Left renal cortex interstitium (tissue), 4 donors: ENCODE measurements at regions not wholly inside any gene's neighbourhood (a gene's known extent, or its start where the extent isn't known, plus 50 kb on each side); places are given as distances from the start of the nearest gene placed in this dataset.
"Not testable (repeated sequence)": the region's sequence is repeated elsewhere in the genome, so short reads cannot be mapped to it uniquely, and the experiment has no call there.

ENCODE experiments used
- DNase-seq, 4 donors: peaks; one replicate each; pipeline ENCODE4 v3.0.0-alpha.2; 2013; ENCODE audit warnings: low read depth in 4 of 4, low spot score in 2 of 4, missing footprints in 1 of 4

- DNase-seq = no peak
Observed at GRCh38 chr10:35890676-35891495, 248.8 kb upstream of the FZD8 start.

- DNase-seq = no peak
Observed at GRCh38 chr10:35889971-35890675, 248.0 kb upstream of the FZD8 start.

GRCh38 chr10:35889226-35889625, 247.1 kb upstream of the FZD8 start:
- no peak for DNase-seq

- no peak for DNase-seq
Observed at GRCh38 chr10:35888400-35888799, 246.3 kb upstream of the FZD8 start.

GRCh38 chr10:35887685-35888084, 245.6 kb upstream of the FZD8 start:
- DNase-seq = no peak

GRCh38 chr10:35885076-35885475, 243.0 kb upstream of the FZD8 start:
- DNase-seq = no peak

GRCh38 chr10:35884657-35885071, 242.6 kb upstream of the FZD8 start:
- DNase-seq = no peak

GRCh38 chr10:35882422-35883150, 240.5 kb upstream of the FZD8 start:
- no peak for DNase-seq

- DNase-seq = no peak
Observed at GRCh38 chr10:35881320-35881719, 239.2 kb upstream of the FZD8 start.

- DNase-seq = no peak
Observed at GRCh38 chr10:35876248-35876647, 234.2 kb upstream of the FZD8 start.

GRCh38 chr10:35875016-35875676, 233.1 kb upstream of the FZD8 start:
- DNase-seq = no peak

GRCh38 chr10:35874311-35875015, 232.4 kb upstream of the FZD8 start:
- DNase-seq = no peak

GRCh38 chr10:35872671-35873070, 230.6 kb upstream of the FZD8 start:
- DNase-seq = no peak

GRCh38 chr10:35870665-35871310, 228.7 kb upstream of the FZD8 start:
- DNase-seq = no peak

GRCh38 chr10:35858676-35859283, 216.7 kb upstream of the FZD8 start:
- DNase-seq = not testable (repeated sequence)

GRCh38 chr10:35857860-35858259, 215.8 kb upstream of the FZD8 start:
- DNase-seq = no peak

- DNase-seq = no peak
Observed at GRCh38 chr10:35855155-35855947, 213.3 kb upstream of the FZD8 start.

- DNase-seq = no peak
Observed at GRCh38 chr10:35854661-35855060, 212.6 kb upstream of the FZD8 start.

GRCh38 chr10:35852721-35853120, 210.6 kb upstream of the FZD8 start:
- no peak for DNase-seq
